M059J (cell line): ENCODE measurements at regions not wholly inside any gene's neighbourhood (a gene's known extent, or its start where the extent isn't known, plus 50 kb on each side); places are given as distances from the start of the nearest gene placed in this dataset.

Experiments used
- DNase-seq: peaks from one replicate; pipeline ENCODE4 v3.0.0-alpha.2; 2012; ENCODE audit warnings: low read depth

- DNase-seq = no peak
Observed at GRCh38 chr13:79267560-79267959, 138.5 kb downstream of the RBM26 start.

GRCh38 chr13:79258489-79258888 lies 147.6 kb downstream of the RBM26 start:
- DNase-seq = no peak

- peak; percentile 0 for DNase-seq
Observed at GRCh38 chr13:79246578-79246949, 159.5 kb downstream of the RBM26 start.

- peak; percentile 3 for DNase-seq
Observed at GRCh38 chr13:79245937-79246577, 160.0 kb downstream of the RBM26 start.

- no peak for DNase-seq
Observed at GRCh38 chr13:79241697-79242096, 164.4 kb downstream of the RBM26 start.

- no peak for DNase-seq
Observed at GRCh38 chr13:79237981-79238380, 168.1 kb downstream of the RBM26 start.

GRCh38 chr13:79231887-79232286 lies 174.2 kb downstream of the RBM26 start:
- no peak for DNase-seq

- DNase-seq = no peak
Observed at GRCh38 chr13:79229761-79230160, 176.3 kb downstream of the RBM26 start.

- DNase-seq = peak; percentile 8
Observed at GRCh38 chr13:79228972-79229371, 177.1 kb downstream of the RBM26 start.

- DNase-seq = no peak
Observed at GRCh38 chr13:79227418-79227817, 178.6 kb downstream of the RBM26 start.

- DNase-seq = no peak
Observed at GRCh38 chr13:79226938-79227337, 179.1 kb downstream of the RBM26 start.

GRCh38 chr13:79226250-79226649 lies 179.8 kb downstream of the RBM26 start:
- no peak for DNase-seq

GRCh38 chr13:79225487-79226232 lies 180.4 kb downstream of the RBM26 start:
- peak; percentile 1 for DNase-seq

- no peak for DNase-seq
Observed at GRCh38 chr13:79222427-79223205, 183.4 kb downstream of the RBM26 start.

GRCh38 chr13:79212064-79212619 lies 193.9 kb downstream of the RBM26 start:
- no peak for DNase-seq

GRCh38 chr13:79211377-79211776 lies 194.7 kb downstream of the RBM26 start:
- no peak for DNase-seq

- DNase-seq = no peak
Observed at GRCh38 chr13:79197933-79198332, 208.1 kb downstream of the RBM26 start.

- no peak for DNase-seq
Observed at GRCh38 chr13:79196843-79197242, 209.2 kb downstream of the RBM26 start.

GRCh38 chr13:79196366-79196765 lies 209.7 kb downstream of the RBM26 start:
- DNase-seq = no peak

- no peak for DNase-seq
Observed at GRCh38 chr13:79194727-79195126, 211.3 kb downstream of the RBM26 start.

GRCh38 chr13:79194272-79194671 lies 211.8 kb downstream of the RBM26 start:
- no peak for DNase-seq

- DNase-seq = no peak
Observed at GRCh38 chr13:79191501-79191900, 214.6 kb downstream of the RBM26 start.
